Neural cell (in vitro differentiated cells): ENCODE measurements at regions not wholly inside any gene's neighbourhood (a gene's known extent, or its start where the extent isn't known, plus 50 kb on each side); places are given as distances from the start of the nearest gene placed in this dataset.

Experiments
- CTCF ChIP-seq: fragments of 450-650 bp; IDR thresholded peaks from 2 replicates; pipeline ENCODE4 v1.5.1; 2014; ENCODE audit warnings: antibody characterized with exemption, mild to moderate bottlenecking, moderate library complexity; ENCODE audit not compliant: poor library complexity, severe bottlenecking
- EP300 ChIP-seq: fragments of 450-650 bp; conservative IDR thresholded peaks from 2 replicates; pipeline ENCODE4 v1.6.1; 2014; ENCODE audit warnings: antibody characterized with exemption, mild to moderate bottlenecking, moderate library complexity; ENCODE audit not compliant: poor library complexity, severe bottlenecking
- EZH2 ChIP-seq: fragments of 200-600, 300-800 bp; shearing (Covaris generic), sonication (generic); IDR thresholded peaks from 2 replicates; pipeline ENCODE4 v1.6.1; 2014; ENCODE audit warnings: antibody characterized with exemption, low read length, borderline replicate concordance, mild to moderate bottlenecking; ENCODE audit not compliant: insufficient read depth, poor library complexity, severe bottlenecking
- MXI1 ChIP-seq: fragments of 450-650 bp; conservative IDR thresholded peaks from 2 replicates; pipeline ENCODE4 v1.6.1; 2014; ENCODE audit warnings: antibody characterized with exemption, mild to moderate bottlenecking; ENCODE audit not compliant: poor library complexity, severe bottlenecking
- POLR2AphosphoS5 ChIP-seq: IDR thresholded peaks from 2 replicates; pipeline ENCODE4 v1.6.1; 2012
- RAD21 ChIP-seq: fragments of 450-650 bp; conservative IDR thresholded peaks from 2 replicates; pipeline ENCODE4 v1.6.1; 2014; ENCODE audit warnings: antibody characterized with exemption, mild to moderate bottlenecking, moderate library complexity
- REST ChIP-seq: IDR thresholded peaks from 2 replicates; pipeline ENCODE4 v1.6.1; 2012; ENCODE audit warnings: borderline replicate concordance
- SMC3 ChIP-seq: fragments of 450-650 bp; conservative IDR thresholded peaks from 2 replicates; pipeline ENCODE4 v1.6.1; 2014; ENCODE audit warnings: antibody characterized with exemption, mild to moderate bottlenecking, moderate library complexity; ENCODE audit not compliant: poor library complexity
- TAF1 ChIP-seq: IDR thresholded peaks from 2 replicates; pipeline ENCODE4 v1.6.1; 2012; ENCODE audit warnings: low read depth

- no peak for TF ChIP-seq CTCF
- TF ChIP-seq EP300 = no peak
- no peak for TF ChIP-seq POLR2AphosphoS5
- TF ChIP-seq SMC3 = no peak
- TF ChIP-seq REST = no peak
- TF ChIP-seq TAF1 = no peak
- no peak for TF ChIP-seq RAD21
- no peak for TF ChIP-seq MXI1
- no peak for TF ChIP-seq EZH2
Observed at GRCh38 chr1:121459235-121459634, 274.5 kb downstream of the SRGAP2C start.
